Lower leg skin (tissue), 4 donors: ENCODE measurements at regions not wholly inside any gene's neighbourhood (a gene's known extent, or its start where the extent isn't known, plus 50 kb on each side); places are given as distances from the start of the nearest gene placed in this dataset.

Experiments
- DNase-seq, 2 donors: peaks; one replicate each; pipeline ENCODE4 v3.0.0-alpha.2; 2019; ENCODE audit warnings: low spot score in 2 of 2
- H3K4me3 ChIP-seq: fragments of 200-600 bp; sonication (generic); 2 replicates; pipeline ENCODE4 v1.5.1; 2017; ENCODE audit warnings: mild to moderate bottlenecking, low read depth; ENCODE audit not compliant: poor library complexity, severe bottlenecking
- POLR2A ChIP-seq, 2 donors: fragments of 450-650 bp; IDR thresholded peaks; one replicate each; pipeline ENCODE4 v1.6.1; 2016 to 2017; ENCODE audit warnings: antibody characterized with exemption in 2 of 2, mild to moderate bottlenecking in 1 of 2, moderate library complexity in 1 of 2
- WGBS, 2 donors: methylation state at CpG; one replicate each; pipeline ENCODE4 v1.1.5; 2018; 5-methylcytosine and 5-hydroxymethylcytosine counted together
- intact Hi-C: fragments of 100-400 bp; cut with DNase I; formaldehyde crosslinking; loops from one replicate; pipeline ENCODE4 v1.15.0; 2023; ENCODE audit warnings: low total_unique reads
- TF ChIP-seq, protein P1 (sequence below), 3 donors: fragments of 450-650 bp; IDR thresholded peaks; one replicate each; pipeline ENCODE4 v1.5.1; 2016; ENCODE audit warnings: antibody characterized with exemption in 3 of 3, mild to moderate bottlenecking in 3 of 3, moderate library complexity in 2 of 3

DNA sequence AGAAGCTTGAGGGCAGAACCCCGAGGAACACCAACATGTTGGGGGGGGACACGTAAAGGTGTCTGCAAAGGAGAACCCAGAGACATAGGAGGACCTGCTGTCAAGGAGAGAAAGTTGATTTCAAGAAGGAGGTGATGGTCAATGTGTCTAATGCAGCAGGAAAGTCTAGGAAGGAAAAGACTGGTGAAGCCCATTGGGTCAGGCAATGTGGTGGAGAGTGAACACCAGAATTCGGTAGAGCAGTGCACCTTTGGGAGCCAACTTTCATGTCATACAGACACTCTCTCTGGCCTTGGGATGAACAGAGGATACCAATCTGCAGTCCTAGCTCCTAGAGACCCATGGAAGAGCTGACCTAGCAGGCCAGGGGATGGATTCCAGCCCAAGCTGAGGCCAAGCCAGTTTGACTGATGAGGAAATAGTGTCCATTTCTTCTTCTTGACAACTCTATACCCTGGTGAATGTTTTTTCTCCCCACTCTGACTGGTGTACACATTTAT, 101.9 kb downstream of the MYCN start:
- H3K4me3 ChIP-seq = no peak overlapping the region
- TF ChIP-seq POLR2A (IDR thresholded peaks at IDR 0.05) = no peak
- WGBS, 2 donors = 90 to 98% methylated on average over 3 of the region's 3 CpGs
- intact Hi-C loops = no loop called here
- no peak for DNase-seq

DNA sequence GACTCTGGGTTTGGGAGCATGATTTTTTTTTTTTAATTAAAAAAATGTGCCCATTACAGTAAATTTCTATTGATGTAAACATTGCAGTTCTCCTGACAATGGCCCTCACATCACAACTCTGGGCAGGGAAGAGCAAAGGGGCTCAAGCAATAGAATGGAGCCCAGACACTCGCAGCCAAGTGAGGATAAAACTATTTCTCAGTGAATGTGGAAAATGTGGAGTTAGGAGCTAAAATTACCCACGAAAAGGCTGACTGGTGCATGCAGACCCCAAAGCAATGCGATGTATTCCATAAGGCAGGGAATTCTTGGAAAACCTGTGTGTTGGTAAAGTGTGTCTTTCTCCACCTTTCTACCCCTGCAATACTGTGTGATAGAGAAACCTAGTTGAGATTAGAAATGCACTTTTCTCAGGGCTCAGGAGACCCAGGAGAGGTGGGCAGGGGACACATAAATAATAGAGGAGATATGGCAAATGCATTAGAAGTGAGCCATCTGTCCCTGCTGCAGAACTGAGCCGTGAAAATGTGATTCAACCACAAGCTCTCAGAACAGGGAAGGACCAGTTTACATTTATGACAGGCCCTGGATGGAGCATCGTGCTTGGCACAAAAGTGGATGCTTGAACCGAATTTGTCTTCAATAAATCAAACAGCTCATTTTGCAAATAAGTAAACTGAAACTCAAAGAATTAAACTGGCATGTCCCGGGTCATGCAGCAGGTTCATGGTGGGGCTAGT, 100.1 kb downstream of the MYCN start:
- WGBS, 2 donors = 71 to 72% methylated on average over 7 of the region's 7 CpGs
- DNase-seq = no peak
- intact Hi-C loops = no loop called here
- H3K4me3 ChIP-seq = no peak overlapping the region
- TF ChIP-seq POLR2A (IDR thresholded peaks at IDR 0.05) = no peak
- TF ChIP-seq, protein P1, sequence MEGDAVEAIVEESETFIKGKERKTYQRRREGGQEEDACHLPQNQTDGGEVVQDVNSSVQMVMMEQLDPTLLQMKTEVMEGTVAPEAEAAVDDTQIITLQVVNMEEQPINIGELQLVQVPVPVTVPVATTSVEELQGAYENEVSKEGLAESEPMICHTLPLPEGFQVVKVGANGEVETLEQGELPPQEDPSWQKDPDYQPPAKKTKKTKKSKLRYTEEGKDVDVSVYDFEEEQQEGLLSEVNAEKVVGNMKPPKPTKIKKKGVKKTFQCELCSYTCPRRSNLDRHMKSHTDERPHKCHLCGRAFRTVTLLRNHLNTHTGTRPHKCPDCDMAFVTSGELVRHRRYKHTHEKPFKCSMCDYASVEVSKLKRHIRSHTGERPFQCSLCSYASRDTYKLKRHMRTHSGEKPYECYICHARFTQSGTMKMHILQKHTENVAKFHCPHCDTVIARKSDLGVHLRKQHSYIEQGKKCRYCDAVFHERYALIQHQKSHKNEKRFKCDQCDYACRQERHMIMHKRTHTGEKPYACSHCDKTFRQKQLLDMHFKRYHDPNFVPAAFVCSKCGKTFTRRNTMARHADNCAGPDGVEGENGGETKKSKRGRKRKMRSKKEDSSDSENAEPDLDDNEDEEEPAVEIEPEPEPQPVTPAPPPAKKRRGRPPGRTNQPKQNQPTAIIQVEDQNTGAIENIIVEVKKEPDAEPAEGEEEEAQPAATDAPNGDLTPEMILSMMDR (IDR thresholded peaks at IDR 0.05) = no peak

DNA sequence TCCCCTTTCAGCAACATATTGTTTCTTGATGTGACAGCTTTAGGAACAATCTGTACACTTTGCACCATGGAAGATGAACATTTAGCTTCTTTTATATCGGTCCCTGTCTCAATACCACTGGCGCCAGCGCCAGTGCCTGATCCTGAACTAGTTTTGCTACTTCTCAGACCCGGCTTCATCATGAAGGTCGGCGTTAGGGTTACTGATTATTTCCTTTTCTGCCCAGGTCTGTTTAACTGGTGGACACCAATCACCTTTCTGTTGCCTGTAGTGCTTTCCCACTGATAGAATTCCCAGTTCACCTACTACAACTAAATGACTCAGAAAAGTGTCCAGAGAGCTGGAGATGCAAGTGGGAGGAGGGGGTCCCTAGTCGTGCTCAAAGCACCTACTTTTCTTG, 99.5 kb downstream of the MYCN start:
- no peak for DNase-seq
- 69 to 72% methylated on average over 7 of the region's 7 CpGs for WGBS, 2 donors
- TF ChIP-seq, protein P1 (IDR thresholded peaks at IDR 0.05) = no peak
- TF ChIP-seq POLR2A (IDR thresholded peaks at IDR 0.05) = no peak
- intact Hi-C loops = no loop called here
- no peak overlapping the region for H3K4me3 ChIP-seq

DNA sequence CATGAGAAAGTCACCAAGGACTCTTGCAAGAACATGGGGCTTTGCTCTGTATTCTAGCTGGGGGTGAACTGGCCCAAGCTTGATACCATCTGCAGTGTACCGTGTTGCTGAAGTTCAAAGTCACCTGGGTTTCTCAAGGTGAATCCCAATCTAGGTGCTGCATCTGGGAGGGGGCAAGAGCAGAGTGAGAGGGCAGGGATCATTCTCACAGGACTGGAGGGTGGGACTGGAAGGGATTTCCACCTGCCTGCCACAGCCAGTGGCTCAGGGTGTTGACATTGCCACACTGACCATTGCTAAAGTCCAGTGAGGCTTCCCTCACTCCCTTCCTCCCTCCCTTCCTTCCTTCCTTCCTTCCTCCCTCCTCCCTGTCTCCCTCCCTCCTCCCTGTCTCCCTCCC, 98.7 kb downstream of the MYCN start:
- H3K4me3 ChIP-seq = no peak overlapping the region
- TF ChIP-seq, protein P1 (IDR thresholded peaks at IDR 0.05) = no peak
- no peak for TF ChIP-seq POLR2A (IDR thresholded peaks at IDR 0.05)
- intact Hi-C loops = no loop called here
- 75 to 78% methylated on average over 1 of the region's 1 CpG for WGBS, 2 donors
- DNase-seq = no peak

DNA sequence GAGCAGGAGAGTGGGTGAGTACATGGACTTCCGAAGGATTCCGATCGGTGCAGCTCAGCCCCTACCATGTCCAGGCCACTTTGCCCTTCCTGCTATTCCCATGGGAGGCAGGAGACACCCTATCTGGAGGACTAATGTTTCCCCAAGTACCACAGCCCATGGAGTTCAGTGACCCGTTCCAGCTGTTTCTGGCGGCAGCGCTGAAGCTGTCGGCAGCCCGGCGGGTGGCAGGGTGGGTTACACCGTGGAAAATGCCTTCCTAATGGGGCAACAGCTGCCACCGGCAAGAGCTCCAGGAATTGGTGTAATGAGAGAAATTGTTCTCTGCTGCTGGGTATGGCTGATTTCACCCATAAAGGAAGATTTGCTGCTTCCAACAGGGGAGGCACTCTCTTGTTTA, 98.3 kb downstream of the MYCN start:
- H3K4me3 ChIP-seq = no peak overlapping the region
- 58 to 73% methylated on average over 10 to 11 of the region's 11 CpGs for WGBS, 2 donors
- intact Hi-C loops = no loop called here
- no peak for DNase-seq
- no peak for TF ChIP-seq POLR2A (IDR thresholded peaks at IDR 0.05)
- TF ChIP-seq, protein P1 (IDR thresholded peaks at IDR 0.05) = no peak

DNA sequence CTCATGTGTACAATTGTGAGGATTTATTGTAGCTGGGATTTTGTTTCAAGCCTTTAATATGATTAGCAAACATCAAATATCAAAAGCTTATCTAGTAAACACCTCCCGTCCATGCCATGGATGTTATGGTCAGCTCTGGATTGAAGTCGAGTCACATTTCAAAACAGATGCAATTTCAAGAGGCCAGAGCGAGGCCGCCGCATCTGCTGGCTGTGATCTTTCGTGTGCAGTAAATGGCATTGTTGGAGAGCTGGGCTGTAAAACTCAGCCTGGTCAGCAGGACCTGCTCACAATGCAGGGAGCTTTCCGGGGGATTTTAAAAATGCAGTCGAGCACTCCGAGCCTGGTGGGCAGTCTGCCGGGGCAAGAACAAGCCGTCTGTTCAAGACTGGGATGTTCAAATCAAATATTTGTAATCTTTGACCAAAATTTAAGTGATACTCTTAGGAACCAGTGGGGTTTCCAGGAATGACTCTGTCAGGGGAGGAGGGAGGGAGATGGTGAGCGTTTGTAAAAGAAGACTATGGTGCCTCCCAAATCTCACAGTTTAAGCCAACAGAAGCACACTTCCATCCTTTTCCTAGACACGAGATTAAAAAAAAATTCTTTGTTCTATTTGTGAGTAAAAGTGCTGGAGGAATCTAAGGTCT, 97.6 kb downstream of the MYCN start:
- no peak overlapping the region for H3K4me3 ChIP-seq
- TF ChIP-seq, protein P1 (IDR thresholded peaks at IDR 0.05) = no peak
- no peak for TF ChIP-seq POLR2A (IDR thresholded peaks at IDR 0.05)
- no peak for DNase-seq
- WGBS, 2 donors = 63 to 67% methylated on average over 13 of the region's 13 CpGs
- intact Hi-C loops = no loop called here
